ENCODE measurements at regions not wholly inside any gene's neighbourhood (a gene's known extent, or its start where the extent isn't known, plus 50 kb on each side); places are given as distances from the start of the nearest gene placed in this dataset.
A peak's percentile ranks its signal among the peaks of the same experiment; 100 is the strongest.

- H3K27me3 ChIP-seq: no peaks in the 10 kb centered on the region
- H3K4me3 ChIP-seq: no peak overlapping the region
- H3K9me3 ChIP-seq: no peaks in the 10 kb centered on the region
- peak overlapping the region; percentile 47 for H3K27ac ChIP-seq
- TF ChIP-seq POLR2A (IDR thresholded peaks at IDR 0.05): no peak
- no peak for TF ChIP-seq POLR2AphosphoS5 (IDR thresholded peaks at IDR 0.05; ENCODE audit: insufficient read depth in 1 of 2, low read depth in 1 of 2)
- no peak for TF ChIP-seq CTCF (IDR thresholded peaks at IDR 0.05)
- H3K4me1 ChIP-seq: peaks cover 33% of the 10 kb centered on the region
- no peaks in the 10 kb centered on the region for H3K36me3 ChIP-seq
- intact Hi-C loops (cut with DNase I): no loop called here
- DNase-seq (ENCODE audit: extremely low spot score in 2 of 2): no peak
These were observed 993.1 kb downstream of the KCNMA1 start for GRCh38 chr10:76644476-76644875.

DNA sequence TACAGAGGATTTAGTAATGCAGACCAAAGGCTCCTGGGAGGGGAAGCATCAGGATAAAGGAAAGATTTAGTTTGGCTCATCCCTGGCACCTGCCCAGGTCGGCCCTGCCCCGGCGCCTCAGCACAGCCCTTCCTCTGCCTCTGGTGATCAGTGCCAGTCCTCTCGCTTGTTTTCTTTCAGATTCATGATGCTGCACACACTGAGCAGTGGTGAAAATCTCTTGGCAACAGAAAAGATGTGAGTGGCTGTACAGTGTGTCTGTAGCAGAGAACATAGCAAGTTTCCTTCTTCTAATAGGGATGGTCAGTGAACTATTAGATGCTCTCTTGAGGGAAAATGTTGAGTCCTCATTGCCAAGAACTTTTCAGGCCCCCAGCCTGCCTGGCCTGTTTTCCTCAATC is 994.1 kb downstream of the KCNMA1 start:
- DNase-seq (ENCODE audit: extremely low spot score in 2 of 2): no peak
- no peak for TF ChIP-seq POLR2AphosphoS5 (IDR thresholded peaks at IDR 0.05; ENCODE audit: insufficient read depth in 1 of 2, low read depth in 1 of 2)
- TF ChIP-seq POLR2A (IDR thresholded peaks at IDR 0.05): no peak
- no peak for TF ChIP-seq CTCF (IDR thresholded peaks at IDR 0.05)
- intact Hi-C loops (cut with DNase I): no loop called here
- H3K9me3 ChIP-seq: no peaks in the 10 kb centered on the region
- H3K4me1 ChIP-seq: peaks cover 26% of the 10 kb centered on the region
- no peak overlapping the region for H3K4me3 ChIP-seq
- H3K27me3 ChIP-seq: no peaks in the 10 kb centered on the region
- no peaks in the 10 kb centered on the region for H3K36me3 ChIP-seq
- H3K27ac ChIP-seq: peak overlapping the region; percentile 47

DNA sequence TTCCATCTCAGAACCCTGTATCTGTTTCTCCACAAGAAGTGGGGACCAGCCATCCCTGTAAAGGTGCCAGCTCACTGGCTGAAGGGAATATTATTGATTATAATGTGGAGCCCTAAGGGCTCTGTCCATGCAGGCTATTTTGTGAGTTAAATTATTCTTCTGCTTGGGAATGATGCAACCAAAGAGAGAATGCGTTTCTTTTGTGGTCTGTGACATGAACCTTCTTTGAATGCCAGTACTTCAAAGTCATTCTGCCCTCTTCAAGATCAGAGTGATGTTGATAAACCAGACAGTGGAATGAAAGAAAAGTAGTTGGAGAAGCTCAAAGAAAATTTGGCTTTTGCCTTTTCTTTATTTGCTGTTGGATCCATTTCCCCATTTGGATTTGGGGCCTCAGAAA is 995.2 kb downstream of the KCNMA1 start:
- no peak for DNase-seq (ENCODE audit: extremely low spot score in 2 of 2)
- H3K36me3 ChIP-seq: no peaks in the 10 kb centered on the region
- no peaks in the 10 kb centered on the region for H3K27me3 ChIP-seq
- no peak overlapping the region for H3K4me3 ChIP-seq
- intact Hi-C loops (cut with DNase I): no loop called here
- TF ChIP-seq POLR2AphosphoS5 (IDR thresholded peaks at IDR 0.05; ENCODE audit: insufficient read depth in 1 of 2, low read depth in 1 of 2) (no peak), CTCF (IDR thresholded peaks at IDR 0.05) (no peak)
- H3K27ac ChIP-seq: peak overlapping the region; percentile 47
- no peaks in the 10 kb centered on the region for H3K9me3 ChIP-seq
- H3K4me1 ChIP-seq: peaks cover 26% of the 10 kb centered on the region

DNA sequence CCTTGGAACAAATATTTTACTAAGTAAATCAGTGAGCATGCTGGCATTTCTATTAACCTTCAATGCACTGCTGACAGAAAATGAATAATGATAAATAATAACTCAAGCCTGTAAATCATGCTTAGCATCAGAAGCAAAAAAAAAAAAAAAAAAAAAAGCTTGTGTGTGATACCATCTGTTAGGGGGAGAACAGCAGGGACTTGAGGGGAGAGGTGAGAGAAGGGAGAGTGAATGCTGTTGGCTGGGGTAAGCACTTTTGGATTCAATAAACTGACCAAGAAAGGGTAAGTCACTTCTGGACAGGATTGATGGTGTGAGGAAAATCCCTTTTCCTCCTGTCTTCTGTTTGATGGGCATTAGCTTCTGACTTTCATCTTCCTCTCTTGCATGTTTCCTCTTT is 996.4 kb downstream of the KCNMA1 start:
- no peak for DNase-seq (ENCODE audit: extremely low spot score in 2 of 2)
- H3K27me3 ChIP-seq: no peaks in the 10 kb centered on the region
- H3K4me3 ChIP-seq: no peak overlapping the region
- TF ChIP-seq POLR2A (IDR thresholded peaks at IDR 0.05): no peak
- no peak for TF ChIP-seq CTCF (IDR thresholded peaks at IDR 0.05)
- no peak for TF ChIP-seq POLR2AphosphoS5 (IDR thresholded peaks at IDR 0.05; ENCODE audit: insufficient read depth in 1 of 2, low read depth in 1 of 2)
- peaks cover 26% of the 10 kb centered on the region for H3K4me1 ChIP-seq
- no peaks in the 10 kb centered on the region for H3K36me3 ChIP-seq
- no peaks in the 10 kb centered on the region for H3K9me3 ChIP-seq
- H3K27ac ChIP-seq: no peak overlapping the region
- intact Hi-C loops (cut with DNase I): no loop called here

GRCh38 chr10:76640806-76641205 is 996.8 kb downstream of the KCNMA1 start:
- intact Hi-C loops (cut with DNase I): no loop called here
- no peaks in the 10 kb centered on the region for H3K36me3 ChIP-seq
- H3K9me3 ChIP-seq: no peaks in the 10 kb centered on the region
- H3K4me1 ChIP-seq: peaks cover 26% of the 10 kb centered on the region
- no peak for TF ChIP-seq CTCF (IDR thresholded peaks at IDR 0.05)
- no peak for TF ChIP-seq POLR2A (IDR thresholded peaks at IDR 0.05)
- no peak for TF ChIP-seq POLR2AphosphoS5 (IDR thresholded peaks at IDR 0.05; ENCODE audit: insufficient read depth in 1 of 2, low read depth in 1 of 2)
- DNase-seq (ENCODE audit: extremely low spot score in 2 of 2): no peak
- H3K27me3 ChIP-seq: no peaks in the 10 kb centered on the region
- no peak overlapping the region for H3K27ac ChIP-seq
- no peak overlapping the region for H3K4me3 ChIP-seq

Measured in vagina (tissue), 2 donors.